IPS-20b (cell line): ENCODE measurements at regions not wholly inside any gene's neighbourhood (a gene's known extent, or its start where the extent isn't known, plus 50 kb on each side); places are given as distances from the start of the nearest gene placed in this dataset.

Experiments used
- H3K27ac ChIP-seq: one replicate; pipeline ENCODE4 v1.5.1; 2013; ENCODE audit warnings: low read length
- H3K27me3 ChIP-seq: 2 replicates; pipeline ENCODE4 v1.6.1; 2013; ENCODE audit warnings: mild to moderate bottlenecking, low read length, inconsistent platforms; ENCODE audit not compliant: insufficient read depth
- H3K36me3 ChIP-seq: 2 replicates; pipeline ENCODE4 v1.6.1; 2013; ENCODE audit warnings: low read depth, mild to moderate bottlenecking, inconsistent platforms, low read length, moderate library complexity; ENCODE audit not compliant: insufficient read depth
- H3K4me1 ChIP-seq: 2 replicates; pipeline ENCODE4 v1.6.1; 2013; ENCODE audit warnings: mild to moderate bottlenecking, control low read depth, inconsistent platforms, low read length, moderate library complexity; ENCODE audit not compliant: insufficient read depth
- H3K4me3 ChIP-seq: 2 replicates; pipeline ENCODE4 v1.5.1; 2013; ENCODE audit warnings: mild to moderate bottlenecking, low read length, inconsistent platforms
- H3K9ac ChIP-seq: 2 replicates; pipeline ENCODE4 v1.6.1; 2013; ENCODE audit warnings: low read depth, mild to moderate bottlenecking, inconsistent platforms, low read length, moderate library complexity
- H3K9me3 ChIP-seq: 2 replicates; pipeline ENCODE4 v1.6.1; 2013; ENCODE audit warnings: mild to moderate bottlenecking, low read depth, low read length, inconsistent platforms; ENCODE audit not compliant: insufficient read depth

DNA sequence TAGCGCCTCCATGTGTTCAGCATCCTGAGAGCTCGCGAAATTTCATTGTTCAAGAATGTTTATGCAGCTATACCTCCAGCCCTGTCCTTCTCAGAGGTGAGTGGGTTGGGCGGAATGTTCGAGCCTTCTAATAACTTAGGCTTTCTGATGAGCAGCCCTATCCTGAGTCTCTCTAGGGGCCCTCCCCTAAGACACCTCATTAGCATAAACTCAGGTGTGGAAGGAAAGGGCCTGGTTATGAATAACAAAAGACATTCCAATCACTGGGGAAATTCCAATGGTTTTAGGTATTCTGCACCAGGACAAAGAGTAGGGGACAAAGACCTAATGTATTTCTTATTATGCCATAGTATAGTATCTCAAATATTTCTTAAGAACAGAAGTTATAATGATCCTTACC lies 138.1 kb upstream of the PDZRN3 start:
- Histone ChIP-seq H3K27me3 (no peaks in the 10 kb centered on the region), H3K9ac (peak overlapping the region; percentile 58; the same call in 1 of the 2 replicates), H3K4me3 (peak overlapping the region; percentile 38; the same call in 1 of the 2 replicates), H3K27ac (peak overlapping the region; percentile 83), H3K36me3 (no peaks in the 10 kb centered on the region), H3K9me3 (no peaks in the 10 kb centered on the region), H3K4me1 (peaks cover 45% of the 10 kb centered on the region)

DNA sequence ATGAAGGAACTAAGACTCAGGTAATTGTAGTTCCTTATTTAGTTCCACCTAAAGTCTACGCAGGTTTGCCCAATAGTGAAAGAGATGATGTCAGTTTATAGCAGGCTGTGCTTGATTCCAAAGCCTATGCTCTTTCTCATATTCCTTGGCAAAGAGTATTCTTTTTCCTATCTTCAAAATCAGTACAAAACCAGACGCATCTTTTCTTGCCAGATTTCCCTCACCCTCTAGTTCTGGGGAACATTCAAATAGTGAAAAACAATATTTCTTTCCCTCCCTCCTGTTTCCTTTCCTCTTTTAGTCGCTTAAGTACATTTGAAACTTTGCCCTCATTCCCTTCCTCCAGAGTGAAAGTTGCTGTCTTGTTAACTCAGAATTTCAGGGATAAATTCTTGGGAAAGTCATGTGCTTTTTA lies 134.6 kb upstream of the PDZRN3 start:
- Histone ChIP-seq H3K27me3 (no peaks in the 10 kb centered on the region), H3K36me3 (no peaks in the 10 kb centered on the region), H3K4me1 (peaks cover 30% of the 10 kb centered on the region), H3K9me3 (no peaks in the 10 kb centered on the region), H3K27ac (no peak overlapping the region), H3K9ac (no peak overlapping the region), H3K4me3 (no peak overlapping the region)

DNA sequence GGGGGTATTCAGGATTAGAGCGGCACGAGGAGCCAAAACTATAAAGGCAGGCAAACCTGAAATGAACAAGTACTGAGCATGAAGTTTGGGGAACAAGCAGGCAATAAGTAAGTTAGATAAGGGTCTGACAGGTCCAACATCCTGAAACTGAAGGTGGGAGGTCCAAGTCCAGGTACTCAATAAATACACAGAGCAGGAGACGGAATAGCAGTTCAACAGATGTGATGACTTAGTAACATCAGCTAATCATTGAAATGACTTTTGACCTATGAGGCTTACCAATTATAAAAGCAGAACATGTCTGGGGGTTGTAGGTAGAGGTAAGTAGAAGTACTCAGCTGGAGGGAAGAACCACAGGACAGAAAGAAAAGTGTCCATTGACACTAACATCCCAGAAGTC lies 132.8 kb upstream of the PDZRN3 start:
- H3K27me3 ChIP-seq: no peaks in the 10 kb centered on the region
- peaks cover 13% of the 10 kb centered on the region for H3K4me1 ChIP-seq
- H3K9me3 ChIP-seq: no peaks in the 10 kb centered on the region
- H3K4me3 ChIP-seq: no peak overlapping the region
- no peak overlapping the region for H3K27ac ChIP-seq
- no peaks in the 10 kb centered on the region for H3K36me3 ChIP-seq
- no peak overlapping the region for H3K9ac ChIP-seq

DNA sequence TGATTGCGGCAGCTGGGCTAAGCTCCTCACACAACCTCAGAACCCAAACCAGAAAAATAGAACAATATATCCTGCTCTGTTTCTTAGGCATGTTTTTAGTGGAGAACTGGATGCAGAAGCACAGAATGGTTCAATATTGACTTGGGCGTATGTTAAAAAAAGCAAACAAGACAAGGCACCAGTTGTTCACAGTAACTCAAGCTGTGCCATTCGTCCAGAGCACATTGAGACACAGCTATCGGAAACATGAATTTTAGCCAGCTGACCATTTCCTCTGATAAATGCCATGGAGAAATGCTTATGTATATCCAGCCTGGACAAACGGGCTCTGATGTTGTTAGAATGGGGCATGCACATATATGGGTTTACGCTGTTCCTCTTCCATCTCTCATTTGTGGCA lies 129.2 kb upstream of the PDZRN3 start:
- H3K27ac ChIP-seq: no peak overlapping the region
- no peaks in the 10 kb centered on the region for H3K9me3 ChIP-seq
- H3K4me3 ChIP-seq: no peak overlapping the region
- H3K27me3 ChIP-seq: no peaks in the 10 kb centered on the region
- no peaks in the 10 kb centered on the region for H3K36me3 ChIP-seq
- no peak overlapping the region for H3K9ac ChIP-seq
- H3K4me1 ChIP-seq: no peaks in the 10 kb centered on the region; the same call in 1 of the 2 replicates

DNA sequence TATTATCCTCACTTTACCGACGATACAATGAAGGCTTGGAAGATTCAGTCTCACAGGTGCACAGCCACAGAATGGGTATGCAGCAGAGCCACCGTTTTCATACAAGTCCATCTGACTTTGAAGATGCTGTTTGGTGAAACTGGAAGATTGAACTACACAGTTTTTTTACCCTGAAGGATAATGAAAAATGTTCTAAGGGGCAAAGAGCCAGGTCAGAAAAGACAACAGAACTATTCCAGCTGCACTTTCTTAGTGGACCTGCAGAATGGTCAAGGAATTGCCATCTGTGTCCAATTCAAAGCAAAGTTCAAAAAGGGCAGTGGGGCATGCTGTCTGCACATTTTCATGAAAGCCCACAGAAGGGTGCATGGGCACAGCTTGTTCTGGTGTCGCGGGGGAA lies 127.6 kb upstream of the PDZRN3 start:
- no peak overlapping the region for H3K27ac ChIP-seq
- no peaks in the 10 kb centered on the region for H3K27me3 ChIP-seq
- no peaks in the 10 kb centered on the region for H3K4me1 ChIP-seq

DNA sequence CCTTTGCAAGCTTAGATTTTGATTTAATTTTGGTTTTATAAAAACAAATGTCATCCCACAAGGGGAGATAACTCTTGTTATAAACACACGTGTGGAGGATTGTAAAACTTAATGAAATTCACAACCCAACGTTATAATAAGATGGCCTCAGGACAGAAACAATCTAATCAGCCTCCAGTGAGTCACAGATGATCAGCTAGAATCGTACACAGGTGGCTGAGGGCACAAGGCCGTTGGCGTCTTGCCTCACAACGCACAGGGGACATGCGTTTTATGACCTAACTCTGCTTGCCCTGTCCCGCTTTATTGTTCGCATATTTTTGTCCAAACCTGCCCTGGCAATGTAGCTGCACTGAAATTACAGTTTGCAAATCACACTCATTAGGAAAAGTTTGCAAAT lies 121.9 kb upstream of the PDZRN3 start:
- Histone ChIP-seq H3K36me3 (no peaks in the 10 kb centered on the region), H3K9me3 (no peaks in the 10 kb centered on the region), H3K27ac (no peak overlapping the region), H3K4me1 (no peaks in the 10 kb centered on the region), H3K4me3 (no peak overlapping the region), H3K9ac (no peak overlapping the region), H3K27me3 (no peaks in the 10 kb centered on the region)

More for the DNA sequence above, 127.6 kb upstream of the PDZRN3 start:
- H3K4me3 ChIP-seq: no peak overlapping the region
- H3K9me3 ChIP-seq: no peaks in the 10 kb centered on the region
- H3K36me3 ChIP-seq: no peaks in the 10 kb centered on the region
- H3K9ac ChIP-seq: no peak overlapping the region

DNA sequence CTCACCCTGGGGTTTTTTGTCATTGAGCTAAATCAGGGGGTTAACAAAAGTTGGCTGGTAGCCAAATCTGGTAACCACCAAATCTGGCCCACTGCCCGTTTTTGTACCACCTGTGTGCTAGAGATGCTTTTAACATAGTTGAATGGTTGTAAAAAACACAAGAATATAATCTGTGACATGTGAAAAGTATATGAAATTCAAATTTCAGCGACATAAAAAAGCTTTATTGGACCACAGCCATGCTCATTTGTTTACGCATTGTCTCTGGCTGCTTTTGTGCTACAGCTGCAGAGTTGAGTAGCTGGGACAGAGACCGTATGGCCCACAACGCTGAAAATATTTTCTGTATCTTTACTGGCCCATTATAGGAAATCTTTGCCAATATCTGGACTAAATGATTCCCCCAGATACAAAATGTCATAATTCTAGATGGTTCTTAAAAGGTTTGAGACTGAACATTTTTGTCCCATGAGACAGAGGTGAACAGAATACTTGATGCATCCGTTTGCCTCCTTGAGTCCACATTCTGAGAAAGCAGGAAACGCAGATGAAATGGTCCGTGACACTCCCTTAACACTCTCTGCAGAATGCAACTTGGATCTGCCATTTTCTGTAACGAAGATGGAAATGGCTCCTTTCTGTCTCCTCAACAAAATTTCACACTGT lies 120.9 kb upstream of the PDZRN3 start:
- Histone ChIP-seq H3K9me3 (no peaks in the 10 kb centered on the region), H3K4me3 (no peak overlapping the region), H3K36me3 (no peaks in the 10 kb centered on the region), H3K27ac (no peak overlapping the region), H3K9ac (no peak overlapping the region), H3K27me3 (no peaks in the 10 kb centered on the region), H3K4me1 (no peaks in the 10 kb centered on the region)

DNA sequence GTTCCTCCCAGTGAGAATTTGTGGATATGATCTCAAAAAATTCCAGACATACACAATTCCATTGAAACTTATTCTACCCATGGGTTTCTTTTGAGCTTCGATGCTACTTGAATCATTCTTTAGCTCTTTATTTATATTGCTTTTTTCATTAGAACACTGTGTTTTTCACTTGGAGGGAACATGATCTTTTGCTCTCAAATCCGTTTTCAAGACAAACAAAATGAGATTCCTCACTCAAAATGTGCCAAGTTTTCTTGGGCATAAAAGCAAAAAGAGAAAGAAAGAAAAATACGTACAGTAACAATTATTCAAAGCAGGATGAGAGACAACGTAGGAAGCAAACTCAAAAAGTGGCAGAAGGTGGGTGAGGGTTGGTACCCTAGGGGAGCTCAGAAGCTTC lies 118.8 kb upstream of the PDZRN3 start:
- Histone ChIP-seq H3K4me3 (no peak overlapping the region), H3K36me3 (no peaks in the 10 kb centered on the region), H3K27ac (no peak overlapping the region), H3K27me3 (no peaks in the 10 kb centered on the region), H3K9me3 (no peaks in the 10 kb centered on the region), H3K9ac (no peak overlapping the region), H3K4me1 (no peaks in the 10 kb centered on the region)

DNA sequence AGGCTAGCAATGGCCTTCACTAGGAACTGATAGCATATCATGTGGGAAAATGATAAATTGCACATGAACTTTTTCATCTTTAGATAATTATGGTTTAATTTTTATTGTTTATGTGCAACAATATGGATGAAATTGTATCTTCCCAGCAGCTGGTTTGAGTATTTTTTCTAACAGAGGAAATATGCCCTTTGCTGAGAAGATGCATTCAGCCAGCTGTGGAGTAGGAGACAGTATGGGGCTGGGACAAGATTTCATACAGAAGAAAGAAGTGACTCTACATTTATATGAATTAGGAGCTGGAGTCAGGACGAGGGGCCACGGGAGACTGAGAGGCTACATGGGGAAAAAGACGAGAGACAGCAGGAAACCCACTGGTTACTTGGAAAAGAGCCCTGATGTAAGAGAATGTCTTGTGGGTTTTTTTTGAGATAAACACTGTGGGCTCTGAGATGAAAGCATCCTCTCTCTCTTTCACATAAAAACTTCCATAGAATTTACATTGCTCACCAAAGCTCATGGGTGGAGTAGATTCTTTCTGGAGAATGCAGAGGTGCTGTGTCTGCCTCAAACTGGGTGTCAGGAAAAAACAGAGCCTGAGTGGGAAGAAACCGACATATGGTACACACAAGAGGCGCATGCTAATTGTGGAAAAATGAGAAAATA lies 115.2 kb upstream of the PDZRN3 start:
- Histone ChIP-seq H3K9me3 (no peaks in the 10 kb centered on the region), H3K27me3 (no peaks in the 10 kb centered on the region), H3K4me1 (no peaks in the 10 kb centered on the region), H3K9ac (no peak overlapping the region), H3K27ac (no peak overlapping the region), H3K4me3 (no peak overlapping the region), H3K36me3 (no peaks in the 10 kb centered on the region)

DNA sequence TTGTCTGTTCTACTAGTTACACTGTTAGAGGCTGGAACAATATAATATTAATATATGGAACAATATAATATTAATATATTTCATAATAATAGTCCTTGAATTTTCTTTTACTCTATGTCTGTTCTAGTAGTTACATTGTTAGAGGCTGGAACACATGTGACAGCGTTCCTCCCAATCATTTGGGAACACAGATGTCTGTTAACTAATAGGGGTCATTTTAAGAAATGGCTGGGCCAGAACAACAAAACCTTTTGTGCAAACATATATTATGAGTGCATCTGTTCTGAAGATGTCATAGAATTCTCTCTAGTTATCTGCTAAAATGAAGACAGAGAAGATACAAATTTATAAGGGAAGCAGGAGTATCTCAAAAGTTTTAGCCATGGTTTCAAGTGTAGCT lies 114.0 kb upstream of the PDZRN3 start:
- no peaks in the 10 kb centered on the region for H3K36me3 ChIP-seq
- H3K27ac ChIP-seq: no peak overlapping the region
- H3K4me1 ChIP-seq: peaks cover 6% of the 10 kb centered on the region; the same call in 1 of the 2 replicates
- no peak overlapping the region for H3K9ac ChIP-seq
- no peaks in the 10 kb centered on the region for H3K27me3 ChIP-seq
- H3K9me3 ChIP-seq: no peaks in the 10 kb centered on the region
- no peak overlapping the region for H3K4me3 ChIP-seq

DNA sequence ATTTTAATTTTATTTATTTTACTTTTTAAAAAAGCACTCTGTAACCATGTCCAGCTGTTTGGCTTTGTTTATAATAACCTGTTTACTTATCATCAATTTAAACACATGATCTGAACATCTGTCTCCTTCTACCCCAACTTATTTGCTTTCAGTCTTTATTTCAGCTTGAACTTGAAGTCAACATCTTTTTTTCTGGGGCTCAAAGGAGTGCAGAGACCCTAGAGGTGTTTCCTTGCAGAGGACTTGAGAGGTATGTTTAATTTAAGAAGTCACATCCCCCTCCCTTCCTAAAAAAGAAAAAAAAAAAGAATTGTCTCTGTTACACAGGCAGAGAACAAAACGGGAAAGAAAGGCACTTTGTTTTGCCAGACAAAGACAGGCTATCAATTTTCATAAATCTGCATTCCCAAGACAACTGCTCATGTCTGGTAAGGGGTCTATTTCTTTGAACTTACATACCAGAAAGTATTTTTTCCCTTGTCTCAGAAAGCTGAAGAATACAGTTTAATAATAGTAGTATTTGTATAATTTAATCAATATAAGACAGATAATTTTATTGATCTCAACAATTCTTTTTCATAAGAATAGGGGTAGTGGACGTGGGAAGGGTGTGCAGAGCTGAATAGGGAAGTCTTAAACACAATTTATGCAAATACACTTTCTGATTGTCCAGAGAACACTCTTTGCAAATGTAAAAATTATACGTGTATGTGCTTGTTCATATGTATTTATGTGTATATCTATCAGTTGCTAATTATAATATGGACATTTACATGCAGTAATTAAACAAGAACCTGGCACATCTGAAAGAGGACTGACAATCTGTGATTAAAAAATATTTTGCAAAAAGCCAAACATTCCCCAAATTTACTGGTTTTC lies 109.7 kb upstream of the PDZRN3 start:
- Histone ChIP-seq H3K4me3 (no peak overlapping the region), H3K9me3 (no peaks in the 10 kb centered on the region), H3K36me3 (no peaks in the 10 kb centered on the region), H3K27me3 (no peaks in the 10 kb centered on the region), H3K27ac (no peak overlapping the region), H3K4me1 (peaks cover 6% of the 10 kb centered on the region; the same call in 1 of the 2 replicates), H3K9ac (no peak overlapping the region)
